ENCODE measurements at regions not wholly inside any gene's neighbourhood (a gene's known extent, or its start where the extent isn't known, plus 50 kb on each side); places are given as distances from the start of the nearest gene placed in this dataset.

DNA sequence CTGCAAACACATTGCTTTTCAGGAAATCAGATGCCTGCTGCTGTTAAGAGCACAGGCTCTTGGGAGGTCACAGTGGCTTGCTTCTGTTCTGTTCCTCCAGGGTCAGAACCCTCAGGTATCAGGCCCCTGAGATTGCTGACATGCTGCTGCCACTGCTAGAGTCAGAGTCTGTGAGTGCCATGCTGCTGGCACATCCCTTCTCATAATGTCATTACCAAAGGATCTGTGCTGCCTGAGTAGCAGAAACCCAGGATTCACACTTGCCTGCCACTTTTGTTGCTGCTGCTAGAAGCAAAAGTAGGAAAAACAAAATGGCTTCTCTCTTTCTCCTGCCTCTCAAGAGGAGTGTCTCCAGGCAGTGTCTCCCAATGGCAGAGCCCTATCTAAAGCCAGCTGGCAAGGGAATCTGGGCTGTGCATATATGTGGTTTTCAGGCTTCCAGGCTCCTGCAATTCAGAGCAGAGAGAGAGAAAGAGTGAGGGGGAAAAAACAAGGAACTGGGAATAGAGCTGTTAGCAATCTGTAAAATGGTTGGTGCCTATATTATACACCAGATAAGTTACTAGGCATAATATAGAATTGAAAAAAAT lies 180.3 kb downstream of the MYCN start:
- Histone ChIP-seq H3K4me3 (ENCODE audit: low read length) (no peak overlapping the region), H3F3A (ENCODE audit: insufficient read depth, low read length, poor library complexity, severe bottlenecking) (no peaks in the 10 kb centered on the region), H3K9me2 (ENCODE audit: insufficient read depth, low read length) (no peaks in the 10 kb centered on the region), H3K79me2 (replicated peaks; ENCODE audit: insufficient read depth, low read length) (no peaks in the 10 kb centered on the region), H3K27me3 (ENCODE audit: insufficient read depth, low read depth, low read length) (no peaks in the 10 kb centered on the region), H4K20me1 (ENCODE audit: insufficient read depth) (no peaks in the 10 kb centered on the region), H2AFZ (ENCODE audit: low read depth, low read length) (no peak overlapping the region), H3K4me2 (ENCODE audit: low read length) (no peak overlapping the region), H3K27ac (ENCODE audit: low read length) (no peak overlapping the region), H3K9ac (ENCODE audit: low read length) (no peak overlapping the region), H3K36me3 (ENCODE audit: insufficient read depth, low read length) (no peaks in the 10 kb centered on the region), H3K9me3 (ENCODE audit: low read length) (no peaks in the 10 kb centered on the region)
- no peak for TF ChIP-seq POLR2AphosphoS5 (IDR thresholded peaks at IDR 0.05)
- no peak for TF ChIP-seq EZH2 (IDR thresholded peaks at IDR 0.05; ENCODE audit: borderline replicate concordance, insufficient read depth, low read length, poor library complexity, severe bottlenecking)
- TF ChIP-seq SMC3 (conservative IDR thresholded peaks at IDR 0.05; ENCODE audit: poor library complexity): no peak
- TF ChIP-seq EP300 (conservative IDR thresholded peaks at IDR 0.05; ENCODE audit: poor library complexity, severe bottlenecking): no peak
- no peak for TF ChIP-seq RAD21 (conservative IDR thresholded peaks at IDR 0.05)
- TF ChIP-seq CTCF (IDR thresholded peaks at IDR 0.05; ENCODE audit: poor library complexity, severe bottlenecking): no peak
- no peak for TF ChIP-seq REST (IDR thresholded peaks at IDR 0.05; ENCODE audit: borderline replicate concordance)
- TF ChIP-seq TAF1 (IDR thresholded peaks at IDR 0.05; ENCODE audit: low read depth): no peak

- H3K36me3 ChIP-seq (ENCODE audit: insufficient read depth, low read length): no peaks in the 10 kb centered on the region
- H3K79me2 ChIP-seq (replicated peaks; ENCODE audit: insufficient read depth, low read length): no peaks in the 10 kb centered on the region
- no peaks in the 10 kb centered on the region for H4K20me1 ChIP-seq (ENCODE audit: insufficient read depth)
- no peaks in the 10 kb centered on the region for H3K9me3 ChIP-seq (ENCODE audit: low read length)
- H3K9ac ChIP-seq (ENCODE audit: low read length): no peak overlapping the region
- TF ChIP-seq MXI1 (conservative IDR thresholded peaks at IDR 0.05; ENCODE audit: poor library complexity, severe bottlenecking) (no peak), RAD21 (conservative IDR thresholded peaks at IDR 0.05) (no peak), POLR2AphosphoS5 (IDR thresholded peaks at IDR 0.05) (no peak), REST (IDR thresholded peaks at IDR 0.05; ENCODE audit: borderline replicate concordance) (no peak), TAF1 (IDR thresholded peaks at IDR 0.05; ENCODE audit: low read depth) (no peak), EZH2 (IDR thresholded peaks at IDR 0.05; ENCODE audit: borderline replicate concordance, insufficient read depth, low read length, poor library complexity, severe bottlenecking) (no peak), EP300 (conservative IDR thresholded peaks at IDR 0.05; ENCODE audit: poor library complexity, severe bottlenecking) (no peak), CTCF (IDR thresholded peaks at IDR 0.05; ENCODE audit: poor library complexity, severe bottlenecking) (no peak), SMC3 (conservative IDR thresholded peaks at IDR 0.05; ENCODE audit: poor library complexity) (no peak)
- no peaks in the 10 kb centered on the region for H3K9me2 ChIP-seq (ENCODE audit: insufficient read depth, low read length)
- no peaks in the 10 kb centered on the region for H3F3A ChIP-seq (ENCODE audit: insufficient read depth, low read length, poor library complexity, severe bottlenecking)
- no peak overlapping the region for H3K4me2 ChIP-seq (ENCODE audit: low read length)
- H2AFZ ChIP-seq (ENCODE audit: low read depth, low read length): no peak overlapping the region
- no peaks in the 10 kb centered on the region for H3K27me3 ChIP-seq (ENCODE audit: insufficient read depth, low read depth, low read length)
- H3K4me3 ChIP-seq (ENCODE audit: low read length): no peak overlapping the region
- H3K27ac ChIP-seq (ENCODE audit: low read length): no peak overlapping the region
Measured at GRCh38 chr2:16119741-16120140, 179.4 kb downstream of the MYCN start.
